IMR-90 (cell line): ENCODE measurements at regions not wholly inside any gene's neighbourhood (a gene's known extent, or its start where the extent isn't known, plus 50 kb on each side); places are given as distances from the start of the nearest gene placed in this dataset.
A peak's percentile ranks its signal among the peaks of the same experiment; 100 is the strongest.

Experiments used
- ATAC-seq: fragments of 200-7000 bp; cut with Tn5 transposase; 2 replicates; pipeline ENCODE4 v1.9.1; 2020; ENCODE audit warnings: low read depth, mild to moderate bottlenecking, moderate library complexity
- BruUV-seq: library from RNA; stranded (reverse); fragments of 400-500 nt; replicated peaks from 2 replicates; lab custom pipeline; 2021; lab: Mats Ljungman, UMichigan
- CTCF ChIA-PET: fragments of 300-600 bp; formaldehyde crosslinking; extraction: SDS; loops from one replicate; lab custom pipeline; 2021; ENCODE audit warnings: antibody characterized with exemption; lab: Yijun Ruan, JAX
- POLR2A ChIA-PET: fragments of 300-600 bp; sonication (Branson Sonifier 250); formaldehyde crosslinking; loops from one replicate; lab custom pipeline; 2022; ENCODE audit warnings: antibody characterized with exemption; ENCODE audit not compliant: unreplicated experiment; lab: Charles Lee
- DNase-seq: peaks from one replicate; pipeline ENCODE4 v3.0.0; 2013
- H2AFZ ChIP-seq: replicated peaks from 2 replicates; pipeline ENCODE3; 2013; ENCODE audit warnings: low read length, mild to moderate bottlenecking; ENCODE audit not compliant: poor library complexity
- H2AK5ac ChIP-seq: 2 replicates; pipeline ENCODE4 v1.6.1; 2013; ENCODE audit warnings: low read depth, low read length, inconsistent platforms
- H2AK9ac ChIP-seq: replicated peaks from 2 replicates; pipeline ENCODE3; 2013; ENCODE audit warnings: mild to moderate bottlenecking, low read depth, low read length, moderate library complexity; ENCODE audit not compliant: poor library complexity
- H2BK120ac ChIP-seq: 2 replicates; pipeline ENCODE4 v1.6.1; 2013; ENCODE audit warnings: low read depth, low read length, inconsistent platforms
- H2BK15ac ChIP-seq: 3 replicates; pipeline ENCODE4 v1.6.1; 2013; ENCODE audit warnings: low read depth, low read length, inconsistent platforms
- H2BK20ac ChIP-seq: 2 replicates; pipeline ENCODE4 v1.6.1; 2013; ENCODE audit warnings: low read depth, mild to moderate bottlenecking, inconsistent platforms, low read length, moderate library complexity
- H2BK5ac ChIP-seq: 2 replicates; pipeline ENCODE4 v1.6.1; 2013; ENCODE audit warnings: mild to moderate bottlenecking, low read depth, low read length, inconsistent platforms; ENCODE audit not compliant: poor library complexity, severe bottlenecking
- H3K14ac ChIP-seq: replicated peaks from 2 replicates; pipeline ENCODE4 v1.6.1; 2013; ENCODE audit warnings: low read depth, low read length, inconsistent platforms
- H3K18ac ChIP-seq: 2 replicates; pipeline ENCODE4 v1.6.1; 2013; ENCODE audit warnings: low read depth, low read length, control low read depth
- H3K23ac ChIP-seq: 2 replicates; pipeline ENCODE4 v1.6.1; 2013; ENCODE audit warnings: low read depth, low read length, inconsistent platforms
- H3K27ac ChIP-seq: 2 replicates; pipeline ENCODE4 v1.5.1; 2013; ENCODE audit warnings: mild to moderate bottlenecking, control low read depth, low read length; ENCODE audit not compliant: insufficient read depth
- H3K27me3 ChIP-seq: 2 replicates; pipeline ENCODE4 v1.6.1; 2013; ENCODE audit warnings: low read length; ENCODE audit not compliant: control insufficient read depth, insufficient read depth
- H3K36me3 ChIP-seq: 2 replicates; pipeline ENCODE4 v1.6.1; 2013; ENCODE audit warnings: low read length, mixed read lengths; ENCODE audit not compliant: control insufficient read depth, insufficient read depth
- H3K4ac ChIP-seq: 2 replicates; pipeline ENCODE4 v1.6.1; 2013; ENCODE audit warnings: low read depth, low read length, inconsistent platforms
- H3K4me1 ChIP-seq: 2 replicates; pipeline ENCODE4 v1.6.1; 2013; ENCODE audit warnings: low read length, mixed read lengths; ENCODE audit not compliant: control insufficient read depth, insufficient read depth
- H3K4me2 ChIP-seq: 2 replicates; pipeline ENCODE4 v1.6.1; 2013; ENCODE audit warnings: low read depth, mild to moderate bottlenecking, control low read depth, low read length, moderate library complexity
- H3K4me3 ChIP-seq: 2 replicates; pipeline ENCODE4 v1.5.1; 2013; ENCODE audit warnings: low read depth, mild to moderate bottlenecking, control low read depth, low read length, moderate library complexity; ENCODE audit not compliant: insufficient read depth
- H3K56ac ChIP-seq: 2 replicates; pipeline ENCODE4 v1.6.1; 2013; ENCODE audit warnings: low read length, inconsistent platforms; ENCODE audit not compliant: insufficient read depth; ENCODE audit errors: extremely low read depth
- H3K79me1 ChIP-seq, 2 experiments: 2 replicates each; pipeline ENCODE4 v1.6.1; 2013; ENCODE audit warnings: low read length in 2 of 2, inconsistent platforms in 1 of 2, low read depth in 1 of 2
- H3K9ac ChIP-seq: 2 replicates; pipeline ENCODE4 v1.6.1; 2013; ENCODE audit warnings: low read depth, low read length, control low read depth
- H3K9me1 ChIP-seq: 2 replicates; pipeline ENCODE4 v1.6.1; 2013; ENCODE audit warnings: low read length, inconsistent platforms; ENCODE audit not compliant: insufficient read depth
- H3K9me3 ChIP-seq: 2 replicates; pipeline ENCODE4 v1.6.1; 2013; ENCODE audit warnings: low read length; ENCODE audit not compliant: control insufficient read depth, insufficient read depth
- H4K20me1 ChIP-seq: 2 replicates; pipeline ENCODE4 v1.6.1; 2013; ENCODE audit warnings: low read length, inconsistent platforms; ENCODE audit not compliant: insufficient read depth
- H4K5ac ChIP-seq: 2 replicates; pipeline ENCODE4 v1.6.1; 2013; ENCODE audit warnings: mild to moderate bottlenecking, low read depth, low read length, control low read depth
- H4K8ac ChIP-seq, 2 experiments: 2 replicates each; pipeline ENCODE4 v1.6.1; 2013; ENCODE audit warnings: low read depth in 2 of 2, low read length in 2 of 2, control low read depth in 1 of 2, inconsistent platforms in 1 of 2
- H4K91ac ChIP-seq: 2 replicates; pipeline ENCODE4 v1.6.1; 2013; ENCODE audit warnings: low read depth, low read length, inconsistent platforms; ENCODE audit not compliant: insufficient read depth
- RAD21 ChIP-seq: IDR thresholded peaks from 2 replicates; pipeline ENCODE4 v1.6.1; 2012; ENCODE audit warnings: low read length, improper control_type of control experiment
- RFX5 ChIP-seq: IDR thresholded peaks from 2 replicates; pipeline ENCODE4 v1.8.0; 2012; ENCODE audit warnings: low read depth, mild to moderate bottlenecking, low read length, moderate library complexity
- WGBS, 2 experiments: methylation state at CpG; one replicate each; pipeline versions ENCODE4 v1.1.5 to v1.1.7; 2013; ENCODE audit warnings: missing lambda C conversion rate in 2 of 2; ENCODE audit not compliant: insufficient read length in 1 of 2; ENCODE audit errors: extremely low coverage in 2 of 2; 5-methylcytosine and 5-hydroxymethylcytosine counted together
- dilution Hi-C: fragments of 300-500 bp; cut with HindIII; formaldehyde crosslinking; loops from one replicate; pipeline ENCODE4 v1.14.3; 2018; ENCODE audit warnings: low sequenced_read_pairs; ENCODE audit not compliant: unreplicated experiment
- in situ Hi-C: fragments of 300-500 bp; cut with MboI; formaldehyde crosslinking; loops from 3 replicates; pipeline ENCODE4 v1.14.3; 2019; ENCODE audit warnings: low sequenced_read_pairs, inconsistent platforms, mixed read lengths
- intact Hi-C: fragments of 100-400 bp; cut with micrococcal nuclease; formaldehyde crosslinking; loops from 2 replicates; pipeline ENCODE4 v1.10.0; 2022
- TF ChIP-seq, protein P1 (sequence below): fragments of 150-350 bp; IDR thresholded peaks from 2 replicates; pipeline ENCODE4 v1.6.1; 2017; ENCODE audit warnings: mild to moderate bottlenecking, antibody characterized with exemption, low read length, low read depth

DNA sequence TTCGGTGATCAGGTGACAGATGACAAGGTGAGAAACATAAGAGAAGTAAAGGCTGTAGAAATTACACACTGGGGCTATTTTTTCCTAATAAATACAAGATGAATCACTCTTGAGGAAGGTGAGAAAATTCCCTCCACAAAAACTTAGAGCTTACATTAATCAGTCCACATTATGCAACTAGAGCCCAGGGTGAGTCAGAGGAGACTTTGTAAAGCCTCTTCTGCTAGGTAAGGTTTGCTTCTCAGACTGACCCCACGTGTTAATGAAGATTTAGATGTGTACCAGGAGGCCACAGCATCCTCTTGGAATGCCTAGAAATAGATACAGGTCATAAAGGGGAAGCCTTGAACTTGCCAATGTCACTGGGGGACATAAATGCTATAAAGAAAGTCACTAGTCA lies 396.0 kb upstream of the SMIM31 start:
- POLR2A ChIA-PET: no interaction called here
- in situ Hi-C loops: no loop called here
- DNase-seq (peak; percentile 4), ATAC-seq (no peak)
- Histone ChIP-seq H3K27ac (no peak overlapping the region), H2AK9ac (no peak overlapping the region), H2BK20ac (no peak overlapping the region), H3K23ac (no peak overlapping the region), H3K4ac (no peak overlapping the region), H3K4me1 (no peaks in the 10 kb centered on the region), H3K4me3 (no peak overlapping the region), H3K9me3 (peaks cover 2% of the 10 kb centered on the region; the same call in 1 of the 2 replicates), H2BK5ac (no peak overlapping the region), H3K9ac (no peak overlapping the region), H4K91ac (no peak overlapping the region), H2BK15ac (no peak overlapping the region), H3K4me2 (no peak overlapping the region), H3K79me1 (no peaks in the 10 kb centered on the region), H3K14ac (no peak overlapping the region), H2AK5ac (no peak overlapping the region), H3K9me1 (no peaks in the 10 kb centered on the region), H3K27me3 (no peaks in the 10 kb centered on the region), H2BK120ac (no peak overlapping the region), H3K18ac (no peak overlapping the region), H4K8ac (no peak overlapping the region), H4K5ac (no peak overlapping the region), H4K20me1 (no peaks in the 10 kb centered on the region), H3K56ac (no peak overlapping the region), H3K36me3 (no peaks in the 10 kb centered on the region), H2AFZ (no peak overlapping the region)
- TF ChIP-seq RFX5 (no peak), RAD21 (no peak)
- TF ChIP-seq, protein P1, sequence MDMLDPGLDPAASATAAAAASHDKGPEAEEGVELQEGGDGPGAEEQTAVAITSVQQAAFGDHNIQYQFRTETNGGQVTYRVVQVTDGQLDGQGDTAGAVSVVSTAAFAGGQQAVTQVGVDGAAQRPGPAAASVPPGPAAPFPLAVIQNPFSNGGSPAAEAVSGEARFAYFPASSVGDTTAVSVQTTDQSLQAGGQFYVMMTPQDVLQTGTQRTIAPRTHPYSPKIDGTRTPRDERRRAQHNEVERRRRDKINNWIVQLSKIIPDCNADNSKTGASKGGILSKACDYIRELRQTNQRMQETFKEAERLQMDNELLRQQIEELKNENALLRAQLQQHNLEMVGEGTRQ: no peak
- dilution Hi-C loops: no loop called here
- WGBS, 2 experiments: no CpG with 5 or more reads among the region's 2 CpGs
- intact Hi-C loops: no loop called here
- no TSS peak for BruUV-seq
- CTCF ChIA-PET: no interaction called here
